ENCODE measurements at regions not wholly inside any gene's neighbourhood (a gene's known extent, or its start where the extent isn't known, plus 50 kb on each side); places are given as distances from the start of the nearest gene placed in this dataset.

DNA sequence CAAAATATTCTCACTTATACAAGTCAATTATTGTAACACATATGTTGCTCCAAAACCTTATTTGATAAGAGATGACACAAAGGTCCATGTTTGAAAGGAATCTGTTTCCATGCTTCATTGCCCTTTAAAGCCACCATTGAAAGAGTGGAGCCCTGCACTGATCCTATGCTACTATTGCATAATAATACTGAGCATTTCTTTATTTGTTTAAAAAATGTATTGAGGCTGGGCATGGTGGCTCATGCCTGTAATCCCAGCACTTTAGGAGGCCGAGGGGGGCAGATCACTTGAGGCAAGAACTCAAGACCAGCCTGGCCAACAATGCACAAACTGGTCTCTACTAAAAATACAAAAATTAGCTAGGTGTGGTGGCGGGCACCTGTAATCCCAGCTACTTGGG lies 178.8 kb upstream of the STARD13 start:
- ChIA-PET CTCF (no interaction called here), POLR2A (interaction anchor here (0.7 kb wide), 1 partner anchor 71 kb away, joined by 3 read pairs; no protein-coding TSS in a partner anchor)

DNA sequence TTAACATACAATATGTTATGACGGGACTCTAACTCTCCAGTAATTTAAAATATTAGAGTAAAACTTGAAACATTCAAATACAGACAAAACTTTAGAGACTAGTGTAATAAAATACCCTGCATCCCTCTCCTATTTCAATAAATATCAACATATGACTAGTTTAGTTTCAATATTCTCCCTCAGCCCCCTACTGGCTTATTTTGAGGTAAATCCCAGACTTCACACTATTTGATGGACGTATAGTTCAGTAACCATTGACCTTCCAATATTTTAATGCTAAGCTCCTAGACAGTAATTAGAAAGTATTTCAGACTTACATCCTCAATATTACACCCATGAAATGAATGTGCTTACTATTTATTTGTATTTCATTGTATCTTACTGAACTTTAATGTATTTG lies 180.7 kb upstream of the STARD13 start:
- DNase-seq (ENCODE audit: low read depth, low spot score): no peak
- TF ChIP-seq, protein P1, sequence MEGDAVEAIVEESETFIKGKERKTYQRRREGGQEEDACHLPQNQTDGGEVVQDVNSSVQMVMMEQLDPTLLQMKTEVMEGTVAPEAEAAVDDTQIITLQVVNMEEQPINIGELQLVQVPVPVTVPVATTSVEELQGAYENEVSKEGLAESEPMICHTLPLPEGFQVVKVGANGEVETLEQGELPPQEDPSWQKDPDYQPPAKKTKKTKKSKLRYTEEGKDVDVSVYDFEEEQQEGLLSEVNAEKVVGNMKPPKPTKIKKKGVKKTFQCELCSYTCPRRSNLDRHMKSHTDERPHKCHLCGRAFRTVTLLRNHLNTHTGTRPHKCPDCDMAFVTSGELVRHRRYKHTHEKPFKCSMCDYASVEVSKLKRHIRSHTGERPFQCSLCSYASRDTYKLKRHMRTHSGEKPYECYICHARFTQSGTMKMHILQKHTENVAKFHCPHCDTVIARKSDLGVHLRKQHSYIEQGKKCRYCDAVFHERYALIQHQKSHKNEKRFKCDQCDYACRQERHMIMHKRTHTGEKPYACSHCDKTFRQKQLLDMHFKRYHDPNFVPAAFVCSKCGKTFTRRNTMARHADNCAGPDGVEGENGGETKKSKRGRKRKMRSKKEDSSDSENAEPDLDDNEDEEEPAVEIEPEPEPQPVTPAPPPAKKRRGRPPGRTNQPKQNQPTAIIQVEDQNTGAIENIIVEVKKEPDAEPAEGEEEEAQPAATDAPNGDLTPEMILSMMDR (IDR thresholded peaks at IDR 0.05; ENCODE audit: low read depth, low read length): peak; percentile 27; the same call in 1 of the 2 replicates
- no peaks in the 10 kb centered on the region; the same call in 1 of the 2 replicates for H3K9me3 ChIP-seq (ENCODE audit: control insufficient read depth, insufficient read depth, low read length)
- no peak overlapping the region for H3K4me3 ChIP-seq (ENCODE audit: low read depth, low read length)
- ChIA-PET POLR2A (no interaction called here), CTCF (no interaction called here)
- H3K27me3 ChIP-seq (ENCODE audit: control insufficient read depth, insufficient read depth, low read length): no peaks in the 10 kb centered on the region
- H3K27ac ChIP-seq (ENCODE audit: low read depth, low read length): no peak overlapping the region

More for the DNA sequence above, 178.8 kb upstream of the STARD13 start:
- Histone ChIP-seq H3K4me3 (ENCODE audit: low read depth, low read length) (no peak overlapping the region), H3K27ac (ENCODE audit: low read depth, low read length) (no peak overlapping the region), H3K27me3 (ENCODE audit: control insufficient read depth, insufficient read depth, low read length) (no peaks in the 10 kb centered on the region), H3K9me3 (ENCODE audit: control insufficient read depth, insufficient read depth, low read length) (peaks cover 4% of the 10 kb centered on the region)
- no peak for DNase-seq (ENCODE audit: low read depth, low spot score)
- TF ChIP-seq, protein P1 (IDR thresholded peaks at IDR 0.05; ENCODE audit: low read depth, low read length): no peak

DNA sequence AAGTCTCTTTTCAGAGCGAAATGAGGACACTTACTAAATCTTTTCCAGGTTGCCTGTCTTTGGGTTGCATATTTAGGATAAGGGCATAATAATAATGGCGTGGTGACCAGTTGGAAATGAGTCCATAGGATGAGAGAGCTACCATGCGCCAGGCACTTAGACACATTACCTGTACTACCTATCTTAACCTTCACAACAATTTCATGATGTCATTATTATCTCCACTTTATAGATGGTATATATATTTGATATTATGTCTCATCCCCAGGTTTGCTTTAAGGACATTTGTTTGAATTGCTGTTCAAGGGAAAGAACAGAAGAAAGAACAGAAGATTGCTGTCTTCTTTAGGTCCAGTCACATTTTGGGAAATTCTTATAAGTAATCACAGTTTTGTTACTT lies 182.0 kb upstream of the STARD13 start:
- POLR2A ChIA-PET: no interaction called here
- Histone ChIP-seq H3K27me3 (ENCODE audit: control insufficient read depth, insufficient read depth, low read length) (no peaks in the 10 kb centered on the region), H3K4me3 (ENCODE audit: low read depth, low read length) (no peak overlapping the region), H3K9me3 (ENCODE audit: control insufficient read depth, insufficient read depth, low read length) (no peaks in the 10 kb centered on the region; the same call in 1 of the 2 replicates), H3K27ac (ENCODE audit: low read depth, low read length) (no peak overlapping the region)
- DNase-seq (ENCODE audit: low read depth, low spot score): no peak
- CTCF ChIA-PET: no interaction called here
- TF ChIP-seq, protein P1 (IDR thresholded peaks at IDR 0.05; ENCODE audit: low read depth, low read length): no peak

DNA sequence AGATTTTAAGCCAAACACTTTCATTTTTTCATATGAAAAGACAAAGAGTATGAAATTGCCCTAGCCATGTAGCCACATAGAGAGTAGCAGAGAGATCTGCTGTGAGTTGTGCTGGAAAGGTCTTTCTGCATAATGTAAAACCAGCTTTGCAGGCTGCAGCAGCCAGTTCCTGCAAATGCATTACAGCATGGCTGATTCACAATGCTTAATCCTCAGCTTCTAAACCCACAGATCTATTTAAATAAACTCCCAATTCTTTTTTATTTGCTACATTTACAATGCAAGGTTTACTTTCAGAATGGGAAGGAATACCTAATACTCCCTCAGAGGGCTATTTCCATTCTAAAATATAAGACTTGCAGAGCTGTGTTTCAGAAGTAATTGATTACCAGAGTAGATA lies 185.6 kb upstream of the STARD13 start:
- Histone ChIP-seq H3K27me3 (ENCODE audit: control insufficient read depth, insufficient read depth, low read length) (no peaks in the 10 kb centered on the region), H3K4me3 (ENCODE audit: low read depth, low read length) (no peak overlapping the region), H3K9me3 (ENCODE audit: control insufficient read depth, insufficient read depth, low read length) (peaks cover 3% of the 10 kb centered on the region; the same call in 1 of the 2 replicates), H3K27ac (ENCODE audit: low read depth, low read length) (no peak overlapping the region)
- ChIA-PET CTCF (interaction anchor here (1.1 kb wide), 1 partner anchor 241 kb away, joined by 3 read pairs; no protein-coding TSS in a partner anchor), POLR2A (no interaction called here)
- TF ChIP-seq, protein P1 (IDR thresholded peaks at IDR 0.05; ENCODE audit: low read depth, low read length): no peak
- no peak for DNase-seq (ENCODE audit: low read depth, low spot score)

DNA sequence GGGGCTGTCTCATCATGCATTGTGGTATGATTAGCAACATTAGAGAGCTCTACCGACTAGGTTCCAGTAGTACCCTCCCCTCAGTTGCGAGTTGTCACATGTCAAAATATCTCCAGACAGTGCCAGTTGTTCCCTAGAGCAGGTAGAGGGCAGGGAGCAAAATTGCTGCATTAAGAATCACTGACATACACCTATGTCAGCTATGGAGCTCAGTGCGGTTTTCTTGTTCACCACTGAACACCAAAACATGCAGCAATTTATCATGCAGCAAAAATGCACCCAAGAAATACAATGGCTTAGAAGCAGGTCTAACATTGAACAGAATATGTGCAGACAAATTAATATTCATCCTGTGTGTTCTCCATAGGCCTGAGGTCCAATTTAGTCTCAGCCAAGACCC lies 186.9 kb upstream of the STARD13 start:
- TF ChIP-seq, protein P1 (IDR thresholded peaks at IDR 0.05; ENCODE audit: low read depth, low read length): no peak
- Histone ChIP-seq H3K27ac (ENCODE audit: low read depth, low read length) (no peak overlapping the region), H3K4me3 (ENCODE audit: low read depth, low read length) (no peak overlapping the region), H3K27me3 (ENCODE audit: control insufficient read depth, insufficient read depth, low read length) (no peaks in the 10 kb centered on the region), H3K9me3 (ENCODE audit: control insufficient read depth, insufficient read depth, low read length) (peaks cover 3% of the 10 kb centered on the region; the same call in 1 of the 2 replicates)
- POLR2A ChIA-PET: no interaction called here
- no peak for DNase-seq (ENCODE audit: low read depth, low spot score)
- CTCF ChIA-PET: interaction anchor here (0.6 kb wide), 1 partner anchor 549 kb away, joined by 5 read pairs; no protein-coding TSS in a partner anchor

Data from AG04450 (cell line).